ENCODE measurements at regions not wholly inside any gene's neighbourhood (a gene's known extent, or its start where the extent isn't known, plus 50 kb on each side); places are given as distances from the start of the nearest gene placed in this dataset.
"Not testable (repeated sequence)": the region's sequence is repeated elsewhere in the genome, so short reads cannot be mapped to it uniquely, and the experiment has no call there.

- peaks cover 62% of the 10 kb centered on the region for H3K4me1 Mint-ChIP-seq
- no peaks in the 10 kb centered on the region for H3K9me3 Mint-ChIP-seq
- no peak overlapping the region for H3K27ac Mint-ChIP-seq
- no peak for DNase-seq
- POLR2A ChIA-PET: interaction anchor here (0.7 to 8.7 kb wide), 13 partner anchors 8 to 213 kb away, joined by 3 to 151 read pairs (median 6); partner anchors contain the start of gene S1PR1
- no peak overlapping the region for H3K4me3 Mint-ChIP-seq
- no peaks in the 10 kb centered on the region for H3K27me3 Mint-ChIP-seq
- peaks cover 2% of the 10 kb centered on the region for H3K36me3 Mint-ChIP-seq (ENCODE audit: low read depth)
- CTCF ChIA-PET: interaction anchor here (0.6 to 7.5 kb wide), 9 partner anchors 9 to 214 kb away, joined by 3 to 84 read pairs (median 4); partner anchors contain the start of gene S1PR1
Observed at GRCh38 chr1:101136271-101136670, 100.5 kb upstream of the S1PR1 start.

- DNase-seq: no peak
- Mint-ChIP-seq H3K36me3 (ENCODE audit: low read depth) (peaks cover 2% of the 10 kb centered on the region), H3K4me3 (no peak overlapping the region), H3K4me1 (peaks cover 70% of the 10 kb centered on the region), H3K9me3 (no peaks in the 10 kb centered on the region), H3K27me3 (no peaks in the 10 kb centered on the region), H3K27ac (no peak overlapping the region)
- ChIA-PET CTCF (interaction anchor here (1.1 to 7.5 kb wide), 3 partner anchors 103 to 153 kb away, joined by 4 to 84 read pairs (median 58); partner anchors contain the start of gene S1PR1), POLR2A (interaction anchor here (4.0 to 8.7 kb wide), 2 partner anchors 43 to 102 kb away, joined by 17 to 151 read pairs; partner anchors contain the start of gene S1PR1)
Observed at GRCh38 chr1:101135526-101135925, 101.3 kb upstream of the S1PR1 start.

GRCh38 chr1:101131239-101131843 lies 105.5 kb upstream of the S1PR1 start:
- ChIA-PET POLR2A (interaction anchor here (1.7 to 4.4 kb wide), 3 partner anchors 105 to 108 kb away, joined by 5 to 45 read pairs (median 22); partner anchors contain the start of genes DPH5 and S1PR1), CTCF (interaction anchor here (0.9 to 3.6 kb wide), 4 partner anchors 7 to 157 kb away, joined by 3 to 14 read pairs (median 4); no protein-coding TSS in a partner anchor)
- H3K4me3 Mint-ChIP-seq: no peak overlapping the region
- no peak overlapping the region for H3K27ac Mint-ChIP-seq
- H3K36me3 Mint-ChIP-seq (ENCODE audit: low read depth): peaks cover 2% of the 10 kb centered on the region
- no peaks in the 10 kb centered on the region for H3K9me3 Mint-ChIP-seq
- H3K27me3 Mint-ChIP-seq: no peaks in the 10 kb centered on the region
- H3K4me1 Mint-ChIP-seq: peaks cover 64% of the 10 kb centered on the region
- DNase-seq: no peak

GRCh38 chr1:101130673-101131072 lies 105.1 kb upstream of the DPH5 start:
- POLR2A ChIA-PET: interaction anchor here (1.0 to 4.4 kb wide), 7 partner anchors 12 to 121 kb away, joined by 3 to 45 read pairs (median 6); partner anchors contain the start of genes DPH5 and S1PR1
- CTCF ChIA-PET: interaction anchor here (1.1 to 3.6 kb wide), 5 partner anchors 8 to 179 kb away, joined by 3 to 14 read pairs (median 3); no protein-coding TSS in a partner anchor
- H3K4me1 Mint-ChIP-seq: peaks cover 58% of the 10 kb centered on the region
- H3K36me3 Mint-ChIP-seq (ENCODE audit: low read depth): peaks cover 2% of the 10 kb centered on the region
- no peak for DNase-seq
- H3K9me3 Mint-ChIP-seq: no peaks in the 10 kb centered on the region
- H3K27ac Mint-ChIP-seq: no peak overlapping the region
- no peak overlapping the region for H3K4me3 Mint-ChIP-seq
- H3K27me3 Mint-ChIP-seq: no peaks in the 10 kb centered on the region

- peaks cover 61% of the 10 kb centered on the region for H3K4me1 Mint-ChIP-seq
- H3K27ac Mint-ChIP-seq: peak overlapping the region; percentile 79
Observed at GRCh38 chr1:101128846-101129245, 103.3 kb upstream of the DPH5 start.

GRCh38 chr1:101128211-101128727 lies 102.7 kb upstream of the DPH5 start:
- peak overlapping the region; percentile 79 for H3K27ac Mint-ChIP-seq
- peaks cover 4% of the 10 kb centered on the region for H3K27me3 Mint-ChIP-seq
- POLR2A ChIA-PET: interaction anchor here (1.1 to 4.4 kb wide), 10 partner anchors 8 to 135 kb away, joined by 3 to 45 read pairs (median 8); partner anchors contain the start of gene S1PR1
- H3K4me3 Mint-ChIP-seq: peak overlapping the region; percentile 52
- CTCF ChIA-PET: interaction anchor here (0.9 to 3.6 kb wide), 6 partner anchors 10 to 162 kb away, joined by 3 to 18 read pairs (median 8); no protein-coding TSS in a partner anchor
- H3K9me3 Mint-ChIP-seq: peaks cover 9% of the 10 kb centered on the region
- H3K4me1 Mint-ChIP-seq: peaks cover 65% of the 10 kb centered on the region
- DNase-seq: peak; percentile 18
- peaks cover 17% of the 10 kb centered on the region for H3K36me3 Mint-ChIP-seq (ENCODE audit: low read depth)

More at GRCh38 chr1:101128846-101129245, 103.3 kb upstream of the DPH5 start:
- CTCF ChIA-PET: interaction anchor here (0.9 to 3.6 kb wide), 6 partner anchors 10 to 162 kb away, joined by 3 to 18 read pairs (median 8); no protein-coding TSS in a partner anchor
- POLR2A ChIA-PET: interaction anchor here (1.1 to 4.4 kb wide), 12 partner anchors 8 to 204 kb away, joined by 3 to 45 read pairs (median 7); partner anchors contain the start of gene S1PR1
- Mint-ChIP-seq H3K9me3 (peaks cover 8% of the 10 kb centered on the region), H3K4me3 (no peak overlapping the region), H3K27me3 (peaks cover 4% of the 10 kb centered on the region), H3K36me3 (ENCODE audit: low read depth) (peaks cover 14% of the 10 kb centered on the region)
- no peak for DNase-seq

GRCh38 chr1:101124405-101124804 lies 98.8 kb upstream of the DPH5 start:
- ChIA-PET CTCF (interaction anchor here (1.3 kb wide), 1 partner anchor 175 kb away, joined by 3 read pairs; no protein-coding TSS in a partner anchor), POLR2A (interaction anchor here (0.9 to 2.6 kb wide), 5 partner anchors 15 to 116 kb away, joined by 3 to 18 read pairs (median 3); partner anchors contain the start of gene S1PR1)
- Mint-ChIP-seq H3K9me3 (peaks cover 11% of the 10 kb centered on the region), H3K4me3 (no peak overlapping the region), H3K27me3 (peaks cover 4% of the 10 kb centered on the region), H3K4me1 (peaks cover 72% of the 10 kb centered on the region), H3K36me3 (ENCODE audit: low read depth) (peaks cover 26% of the 10 kb centered on the region), H3K27ac (no peak overlapping the region)
- DNase-seq: no peak

GRCh38 chr1:101123904-101124303 lies 98.3 kb upstream of the DPH5 start:
- Mint-ChIP-seq H3K9me3 (peaks cover 11% of the 10 kb centered on the region), H3K36me3 (ENCODE audit: low read depth) (peaks cover 26% of the 10 kb centered on the region), H3K4me1 (peaks cover 71% of the 10 kb centered on the region)
- H3K4me3 Mint-ChIP-seq, H3K27me3 Mint-ChIP-seq, DNase-seq, H3K27ac Mint-ChIP-seq: not testable (repeated sequence)
- ChIA-PET CTCF (interaction anchor here (1.0 kb wide), 1 partner anchor 113 kb away, joined by 3 read pairs; the partner anchor contains the start of gene S1PR1), POLR2A (interaction anchor here (0.9 to 3.9 kb wide), 3 partner anchors 14 to 160 kb away, joined by 3 to 54 read pairs (median 3); partner anchors contain the start of gene S1PR1)

GRCh38 chr1:101122452-101123166 lies 97.0 kb upstream of the DPH5 start:
- DNase-seq: peak; percentile 34
- H3K4me3 Mint-ChIP-seq: peak overlapping the region; percentile 33

GRCh38 chr1:101121975-101122374 lies 96.4 kb upstream of the DPH5 start:
- CTCF ChIA-PET: interaction anchor here (1.0 to 2.2 kb wide), 8 partner anchors 9 to 167 kb away, joined by 3 to 7 read pairs (median 4); no protein-coding TSS in a partner anchor

More at GRCh38 chr1:101122452-101123166, 97.0 kb upstream of the DPH5 start:
- Mint-ChIP-seq H3K4me1 (peaks cover 60% of the 10 kb centered on the region), H3K36me3 (ENCODE audit: low read depth) (peaks cover 28% of the 10 kb centered on the region), H3K27ac (peak overlapping the region; percentile 80), H3K27me3 (peaks cover 4% of the 10 kb centered on the region), H3K9me3 (peaks cover 13% of the 10 kb centered on the region)
- ChIA-PET CTCF (interaction anchor here (1.0 to 2.2 kb wide), 7 partner anchors 9 to 116 kb away, joined by 3 to 7 read pairs (median 4); no protein-coding TSS in a partner anchor), POLR2A (interaction anchor here (0.9 to 3.9 kb wide), 16 partner anchors 10 to 195 kb away, joined by 3 to 54 read pairs (median 4); partner anchors contain the start of gene S1PR1)

GRCh38 chr1:101121504-101121903 lies 95.9 kb upstream of the DPH5 start:
- ChIA-PET POLR2A (interaction anchor here (0.8 to 3.9 kb wide), 17 partner anchors 9 to 181 kb away, joined by 3 to 54 read pairs (median 4); partner anchors contain the start of gene S1PR1), CTCF (interaction anchor here (0.7 to 2.2 kb wide), 8 partner anchors 9 to 167 kb away, joined by 3 to 7 read pairs (median 5); no protein-coding TSS in a partner anchor)
- H3K4me3 Mint-ChIP-seq: no peak overlapping the region
- peaks cover 59% of the 10 kb centered on the region for H3K4me1 Mint-ChIP-seq
- H3K27me3 Mint-ChIP-seq: peaks cover 4% of the 10 kb centered on the region
- H3K36me3 Mint-ChIP-seq (ENCODE audit: low read depth): peaks cover 28% of the 10 kb centered on the region
- DNase-seq: no peak
- H3K27ac Mint-ChIP-seq: peak overlapping the region; percentile 80
- H3K9me3 Mint-ChIP-seq: peaks cover 13% of the 10 kb centered on the region

More at GRCh38 chr1:101121975-101122374, 96.4 kb upstream of the DPH5 start:
- peaks cover 13% of the 10 kb centered on the region for H3K9me3 Mint-ChIP-seq
- H3K4me1 Mint-ChIP-seq: peaks cover 59% of the 10 kb centered on the region
- no peak for DNase-seq
- H3K27ac Mint-ChIP-seq: peak overlapping the region; percentile 80
- peaks cover 28% of the 10 kb centered on the region for H3K36me3 Mint-ChIP-seq (ENCODE audit: low read depth)
- POLR2A ChIA-PET: interaction anchor here (0.9 to 3.9 kb wide), 15 partner anchors 9 to 195 kb away, joined by 3 to 54 read pairs (median 4); partner anchors contain the start of gene S1PR1
- peaks cover 4% of the 10 kb centered on the region for H3K27me3 Mint-ChIP-seq
- peak overlapping the region; percentile 33 for H3K4me3 Mint-ChIP-seq
